ENCODE measurements at regions not wholly inside any gene's neighbourhood (a gene's known extent, or its start where the extent isn't known, plus 50 kb on each side); places are given as distances from the start of the nearest gene placed in this dataset.

- DNase-seq (ENCODE audit: low read depth, low spot score) (no peak), ATAC-seq (no peak)
- Histone ChIP-seq H3K9ac (ENCODE audit: low read length) (no peak overlapping the region), H3K9me2 (ENCODE audit: insufficient read depth) (no peaks in the 10 kb centered on the region), H3K36me3 (ENCODE audit: control insufficient read depth in 1 of 2, insufficient read depth in 2 of 2, low read length in 2 of 2) (no peaks in the 10 kb centered on the region), H3K9me3 (ENCODE audit: control insufficient read depth in 1 of 2, insufficient read depth in 1 of 2, low read depth in 1 of 2, low read length in 2 of 2) (peaks cover 6 to 13% of the 10 kb centered on the region in 2 experiments; a peak in 2 of 4 replicates), H3K4me3 (replicated peaks in 1 of 2; ENCODE audit: low read depth in 1 of 2, low read length in 2 of 2) (no peak overlapping the region), H3K4me2 (ENCODE audit: low read length) (no peak overlapping the region), H3K27me3 (ENCODE audit: insufficient read depth, low read length) (no peaks in the 10 kb centered on the region), H2AFZ (ENCODE audit: low read depth, low read length, poor library complexity, severe bottlenecking) (no peak overlapping the region), H3K79me2 (ENCODE audit: insufficient read depth, low read length) (no peaks in the 10 kb centered on the region), H3K27ac (ENCODE audit: low read depth, low read length) (no peak overlapping the region), H3K4me1 (ENCODE audit: control insufficient read depth in 1 of 2, insufficient read depth in 2 of 2, low read length in 2 of 2) (no peaks in the 10 kb centered on the region), H4K20me1 (ENCODE audit: insufficient read depth) (no peaks in the 10 kb centered on the region)
- ChIA-PET RAD21 (ENCODE audit: low non-redundant PET in 1 of 2, low total read pairs in 2 of 2, uncharacterized antibody in 2 of 2, unreplicated experiment in 2 of 2) (no interaction called here), CTCF (no interaction called here), POLR2A (no interaction called here)
- intact Hi-C loops (cut with micrococcal nuclease) = no loop called here
- no peak for TF ChIP-seq CEBPB (IDR thresholded peaks at IDR 0.05; ENCODE audit: low read depth)
- TF ChIP-seq ZBTB33 (IDR thresholded peaks at IDR 0.05; ENCODE audit: extremely low read depth, insufficient replicate concordance, low read length) = no peak
- TF ChIP-seq EGR1 (IDR thresholded peaks at IDR 0.05; ENCODE audit: low read depth) = no peak
- TF ChIP-seq EZH2 (IDR thresholded peaks at IDR 0.05) = no peak
- no peak for TF ChIP-seq ELF1 (IDR thresholded peaks at IDR 0.05; ENCODE audit: borderline replicate concordance, low read depth)
- TF ChIP-seq RAD21 (IDR thresholded peaks at IDR 0.05; ENCODE audit: low read depth) = no peak
- TF ChIP-seq POLR2A (IDR thresholded peaks at IDR 0.05; ENCODE audit: borderline replicate concordance, extremely low read depth, insufficient read depth, insufficient read length) = no peak
- no peak for TF ChIP-seq MAX (IDR thresholded peaks at IDR 0.05)
- no peak for TF ChIP-seq JUND (IDR thresholded peaks at IDR 0.05)
- TF ChIP-seq POLR2AphosphoS5 (IDR thresholded peaks at IDR 0.05; ENCODE audit: low read depth, low read length) = no peak
- TF ChIP-seq EZH2phosphoT487 (IDR thresholded peaks at IDR 0.05; ENCODE audit: borderline replicate concordance) = no peak
- TF ChIP-seq CBX3 (IDR thresholded peaks at IDR 0.05; ENCODE audit: low read depth) = no peak
- BruUV-seq (replicated peaks) = no TSS peak
Measured at GRCh38 chr9:103361906-103362305, 366.8 kb downstream of the CYLC2 start.
